G401.6 (cell line): ENCODE measurements at regions not wholly inside any gene's neighbourhood (a gene's known extent, or its start where the extent isn't known, plus 50 kb on each side); places are given as distances from the start of the nearest gene placed in this dataset.

Experiments used
- FAIRE-seq: peaks from 2 replicates; lab custom pipeline; 2012; peaks lifted over from hg19 to GRCh38; lab: Jason Lieb, UNC

DNA sequence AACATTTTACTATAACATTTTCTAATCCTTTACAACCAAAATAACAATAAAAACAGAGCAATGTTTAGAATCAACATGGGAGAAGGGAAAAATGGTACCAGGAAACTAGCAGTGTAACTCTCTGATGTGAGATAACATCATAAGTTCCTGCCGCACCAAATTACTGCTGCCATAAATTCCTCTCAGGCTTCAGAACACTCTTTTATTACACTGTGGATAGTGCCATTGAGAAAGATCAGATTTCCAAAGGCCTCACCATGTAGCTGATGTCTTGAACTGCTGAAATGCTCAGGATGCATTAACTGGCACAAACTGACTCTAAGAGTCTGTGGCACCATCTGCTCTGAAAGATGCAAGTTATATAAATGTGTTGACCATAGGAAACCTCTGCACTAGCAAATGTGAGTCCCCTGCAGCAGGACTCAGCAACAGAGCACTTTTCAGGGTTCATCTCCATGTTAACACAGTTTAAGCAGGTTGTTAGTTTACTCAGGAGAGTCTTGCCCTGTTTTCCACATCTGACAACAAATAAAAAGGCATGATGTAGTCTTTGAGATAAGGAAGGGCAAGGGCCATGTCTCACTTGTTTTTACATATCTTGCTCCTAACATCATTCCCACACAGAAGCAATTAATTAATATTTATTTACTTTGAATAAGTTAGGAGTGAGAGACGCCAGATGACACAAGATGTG lies 218.1 kb downstream of the CETN3 start:
- FAIRE-seq = no peak

DNA sequence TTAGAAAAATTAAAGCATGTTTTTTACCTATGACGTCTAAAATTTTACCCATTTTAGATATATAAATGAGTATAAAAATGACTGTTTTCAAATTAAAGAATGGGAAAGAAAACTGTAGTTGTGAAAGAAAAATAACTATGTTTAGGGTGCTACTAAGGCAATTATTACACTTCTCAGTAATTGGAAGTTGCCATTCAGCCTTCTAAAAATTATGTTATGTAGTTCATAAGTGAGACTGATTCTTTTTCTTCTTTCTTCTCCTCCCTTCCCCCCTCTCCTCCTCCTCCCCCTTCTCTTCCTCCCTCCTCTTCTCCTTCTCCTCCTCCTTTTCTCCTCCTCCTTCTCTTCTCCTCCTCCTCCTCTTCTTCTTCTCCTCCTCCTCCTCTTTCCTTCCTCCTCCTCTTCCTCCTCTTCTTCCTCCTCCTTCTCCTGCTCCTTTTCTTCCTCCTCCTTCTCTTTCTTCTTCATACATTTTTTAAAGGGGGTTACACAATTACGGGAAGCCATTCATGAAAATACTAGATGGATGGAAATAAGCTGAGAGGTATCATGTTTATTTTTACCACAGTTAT lies 223.6 kb downstream of the CETN3 start:
- FAIRE-seq = no peak

DNA sequence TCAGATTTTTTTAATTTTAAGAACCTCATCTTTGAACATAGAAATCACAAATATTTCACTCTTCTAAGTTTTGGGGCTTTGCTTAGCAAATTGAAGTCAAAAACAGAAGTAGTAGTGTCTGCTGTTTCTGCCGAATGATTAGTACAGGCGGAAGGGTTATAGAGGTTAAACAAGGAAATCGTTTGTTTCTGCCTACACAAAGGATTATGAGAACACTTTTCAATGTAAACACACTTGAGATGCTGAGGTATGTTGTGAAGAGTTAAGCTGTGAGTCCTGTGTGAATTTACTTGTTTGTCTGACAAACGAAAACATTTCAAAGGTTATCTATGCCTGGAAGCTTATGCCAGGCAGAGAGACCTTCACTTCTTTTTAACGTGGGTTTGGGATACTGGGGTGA lies 224.8 kb downstream of the CETN3 start:
- FAIRE-seq = no peak

DNA sequence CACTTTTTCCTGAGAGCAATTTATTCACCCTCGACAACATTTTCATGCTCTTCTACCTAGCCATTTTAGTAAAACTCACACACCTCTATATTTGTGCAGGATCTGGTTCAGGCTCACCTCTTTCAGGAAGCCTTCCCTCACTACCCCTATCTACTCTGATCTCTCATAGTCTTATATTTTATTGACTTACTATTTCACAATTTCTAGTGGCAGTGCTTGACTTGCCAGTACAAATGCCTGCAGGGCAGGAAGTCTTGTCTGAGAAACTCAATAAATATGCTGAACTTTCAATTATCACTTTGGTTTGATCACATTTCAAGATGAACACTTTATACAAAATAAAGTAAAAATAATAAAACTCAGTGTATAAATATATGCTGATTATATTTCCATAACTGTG lies 226.8 kb downstream of the CETN3 start:
- FAIRE-seq = no peak

DNA sequence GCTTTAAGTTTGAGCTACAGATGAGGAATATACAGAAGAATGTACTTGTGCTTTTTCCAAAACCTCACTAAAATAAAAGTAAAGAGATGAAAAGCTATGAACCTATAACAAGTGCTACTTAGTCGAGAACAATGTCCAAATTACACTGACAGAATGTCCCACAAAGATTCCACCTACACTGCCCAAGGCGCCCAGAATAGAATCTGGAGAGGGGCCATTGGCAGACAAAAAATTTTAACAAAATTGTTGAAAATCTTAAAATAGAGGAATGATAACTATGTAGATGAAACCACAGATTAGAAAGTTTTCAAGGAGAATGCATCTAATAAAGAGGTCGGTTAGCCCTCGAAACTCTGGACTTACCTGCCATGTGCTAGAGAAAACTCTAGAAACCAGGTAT lies 235.3 kb downstream of the CETN3 start:
- FAIRE-seq = no peak

DNA sequence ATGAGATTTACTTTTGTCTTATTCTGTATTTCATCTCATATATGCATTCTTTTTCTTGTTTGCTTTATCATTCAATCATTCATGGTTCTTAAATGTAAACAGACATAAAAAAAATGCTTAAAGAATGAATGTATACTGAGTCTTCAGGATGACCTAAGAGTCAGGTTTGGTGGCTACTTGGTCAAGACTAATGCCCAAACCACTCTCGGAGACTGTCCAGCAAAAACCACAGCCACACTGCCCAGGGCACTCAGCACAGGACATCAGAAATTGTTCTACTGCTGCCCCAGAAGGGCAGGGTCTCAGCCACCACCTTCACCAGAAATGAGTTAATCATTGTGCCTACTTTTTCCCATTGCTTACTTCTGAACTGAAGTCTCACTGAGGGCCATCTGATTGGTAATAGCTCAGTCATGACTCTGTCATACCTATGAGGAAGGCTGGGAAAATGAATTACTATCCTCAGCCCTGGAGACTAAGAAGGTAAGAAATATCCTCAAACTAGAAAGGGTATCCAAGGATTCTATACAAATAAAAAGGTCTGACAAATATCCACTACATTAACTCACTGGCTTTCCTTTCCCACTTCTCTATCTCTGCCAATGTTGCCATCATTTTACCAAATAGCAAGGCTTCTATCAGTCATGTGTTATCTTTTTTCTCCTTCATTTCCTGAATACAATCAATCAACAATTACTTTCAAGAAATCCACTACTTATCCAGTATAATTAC lies 236.1 kb downstream of the CETN3 start:
- no peak for FAIRE-seq

DNA sequence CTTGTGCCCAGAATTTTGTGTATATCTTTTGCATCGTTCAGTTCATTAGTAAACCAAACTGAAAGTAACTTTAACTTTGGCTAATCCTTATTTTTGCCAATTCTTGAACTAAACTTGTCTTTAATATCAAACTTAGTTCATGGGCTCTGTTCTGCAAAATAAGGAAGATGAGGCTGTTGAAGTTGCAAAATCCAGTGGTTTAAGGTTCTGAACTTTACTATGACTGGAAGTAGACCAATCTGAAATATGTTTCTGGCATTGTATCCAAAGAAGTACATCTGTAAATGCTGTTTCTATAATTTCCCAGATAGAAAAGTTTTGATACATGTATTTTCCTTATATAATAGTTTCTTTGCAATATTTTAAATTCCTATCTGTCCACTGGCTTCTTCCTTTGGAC lies 238.1 kb downstream of the CETN3 start:
- no peak for FAIRE-seq

DNA sequence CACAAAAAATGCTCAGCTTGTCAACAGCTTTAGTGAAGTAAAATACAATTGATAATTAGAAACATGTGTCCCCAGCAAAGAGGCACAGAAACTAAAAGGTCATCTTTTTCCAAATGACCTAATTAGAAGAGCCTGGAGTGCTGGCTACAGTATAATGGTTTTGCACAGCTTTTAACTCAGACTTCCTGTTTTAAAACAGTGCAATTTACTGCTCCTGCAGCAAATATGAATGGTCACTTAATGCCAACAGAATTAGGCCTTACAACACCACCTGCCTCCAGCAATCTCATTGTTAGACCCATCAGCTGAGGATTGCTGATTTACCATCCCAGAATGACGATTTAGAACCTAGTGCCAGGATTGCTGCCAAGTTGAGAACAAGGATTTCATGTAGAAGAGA lies 239.3 kb downstream of the CETN3 start:
- FAIRE-seq = no peak

DNA sequence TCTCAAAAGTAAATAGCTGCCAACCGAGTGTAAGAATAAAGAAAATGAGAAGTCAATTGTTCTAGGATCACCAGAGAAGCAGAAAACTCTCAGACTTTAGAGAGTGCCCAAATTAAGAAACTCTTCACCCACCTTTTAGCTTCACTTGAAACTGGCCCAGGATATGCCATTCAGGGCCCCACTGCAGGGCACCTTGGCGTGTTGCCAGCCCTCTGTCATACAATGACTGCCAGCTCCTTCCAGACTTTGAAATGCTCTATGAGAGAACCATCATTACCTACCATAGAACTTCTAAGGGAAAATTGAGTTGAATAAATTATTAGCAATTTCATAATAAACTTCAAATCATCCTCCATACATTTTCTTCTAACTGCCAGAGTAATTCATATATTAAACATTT lies 240.5 kb downstream of the CETN3 start:
- no peak for FAIRE-seq

DNA sequence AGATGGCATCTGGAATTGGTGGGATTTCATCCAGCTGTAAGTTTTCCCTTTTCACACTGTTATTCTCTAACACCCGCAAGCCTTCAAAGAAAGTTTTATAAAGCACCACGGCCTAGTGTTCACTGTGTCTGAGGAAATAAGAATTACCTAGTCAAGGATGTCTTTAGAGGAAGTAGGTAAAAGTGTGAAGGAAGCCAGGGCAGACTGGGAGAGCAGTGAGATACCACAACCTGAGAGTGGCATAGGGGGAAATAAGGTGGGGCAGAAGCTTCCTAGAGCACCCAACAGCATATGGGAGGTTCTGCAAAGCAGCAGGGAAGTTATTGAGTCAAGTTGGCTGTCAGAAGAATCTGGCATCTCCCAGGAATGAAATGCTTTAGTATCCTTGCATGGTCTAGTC lies 241.2 kb downstream of the CETN3 start:
- FAIRE-seq = no peak

DNA sequence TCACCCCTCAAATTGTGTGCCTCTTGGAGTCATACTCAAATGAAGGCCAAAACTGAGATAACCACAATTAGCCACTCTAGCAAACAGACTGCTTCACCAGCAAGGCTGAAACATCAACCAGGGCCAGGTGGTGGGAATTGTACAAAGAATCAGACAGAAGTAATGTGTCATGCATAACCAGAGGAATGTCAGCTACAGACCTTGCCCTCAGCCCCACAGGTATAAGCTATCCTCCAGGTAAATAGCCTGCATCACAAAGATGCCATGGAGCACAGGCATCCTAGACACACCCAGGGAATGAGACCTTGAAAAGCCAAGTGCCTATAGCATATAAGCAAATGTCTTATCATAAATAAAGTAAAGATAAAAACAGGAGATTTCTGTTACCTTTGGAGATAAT lies 242.7 kb downstream of the CETN3 start:
- FAIRE-seq = no peak

DNA sequence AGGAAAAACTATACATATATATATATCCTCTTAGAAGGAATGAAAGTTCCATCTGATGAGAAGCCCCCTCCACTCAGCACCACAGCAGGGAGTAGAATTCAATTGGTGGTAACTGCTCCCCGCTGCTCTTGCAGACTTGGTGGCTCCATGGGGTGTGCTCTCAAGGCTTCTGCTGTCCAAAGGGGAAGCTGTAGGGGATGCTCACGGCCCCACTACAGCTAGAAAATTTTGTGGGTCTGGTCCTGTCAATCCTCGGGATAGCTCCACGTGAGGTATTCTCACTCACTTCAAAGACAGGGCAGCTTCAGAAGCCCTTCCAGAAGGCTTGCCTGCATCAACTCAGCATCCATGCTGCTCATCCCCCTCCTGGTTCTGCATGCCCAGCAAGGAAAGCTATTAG lies 247.2 kb downstream of the CETN3 start:
- FAIRE-seq = no peak

DNA sequence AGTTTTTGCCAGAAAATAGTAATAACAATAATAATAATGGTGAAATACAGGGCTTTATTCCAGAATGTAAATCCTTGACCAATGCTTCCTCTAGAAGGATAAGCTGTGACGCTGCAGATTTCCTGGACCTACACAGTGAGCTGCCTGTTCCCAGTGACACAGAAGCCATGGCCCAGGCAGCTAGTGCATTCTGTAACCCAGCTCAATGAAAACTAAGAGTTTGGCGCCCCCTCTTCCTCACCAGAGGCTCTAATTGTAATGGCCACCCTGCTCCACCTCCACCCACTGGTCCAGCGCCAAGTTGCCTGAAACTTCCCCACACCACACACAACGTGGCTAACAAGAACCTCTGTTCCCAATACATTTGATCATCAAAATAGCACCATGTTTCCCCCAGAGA lies 248.1 kb downstream of the CETN3 start:
- FAIRE-seq = no peak

DNA sequence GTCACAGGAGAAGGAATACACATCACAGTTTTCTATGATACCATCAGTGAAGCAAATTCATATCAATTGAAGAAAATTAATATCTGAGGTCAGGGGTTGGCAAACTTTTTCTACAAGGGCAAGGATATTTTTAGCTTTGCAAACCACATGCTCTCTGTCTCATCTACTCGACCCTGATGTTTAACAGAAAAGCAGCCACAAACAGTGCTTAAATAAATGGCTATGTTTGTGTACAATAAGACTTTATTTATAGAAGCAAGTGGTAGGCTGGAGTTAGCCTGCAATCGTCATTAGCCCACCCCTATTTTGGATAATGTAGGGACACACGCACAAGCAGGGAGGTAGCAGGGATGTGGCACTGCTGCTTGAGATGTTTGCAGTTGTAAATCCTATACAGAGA lies 251.4 kb downstream of the CETN3 start:
- no peak for FAIRE-seq

DNA sequence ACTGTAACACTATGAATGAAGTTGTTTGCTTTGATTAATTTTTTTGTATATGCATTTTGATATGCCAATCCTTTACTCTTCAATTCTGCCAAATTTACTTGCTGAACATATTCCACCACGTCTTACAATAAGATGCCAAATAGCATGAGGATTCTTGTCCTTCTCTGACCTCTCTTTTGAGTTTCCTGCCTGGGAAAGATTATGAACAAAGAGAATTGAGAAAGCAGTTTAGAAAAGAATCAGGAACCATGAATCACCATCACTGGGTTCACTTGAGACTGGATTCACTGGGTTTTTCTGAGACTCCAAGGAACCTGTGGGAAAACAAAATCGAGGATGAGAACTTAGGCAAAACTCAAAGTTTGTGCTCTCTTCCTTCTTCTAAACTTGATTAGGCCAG lies 256.5 kb downstream of the CETN3 start:
- FAIRE-seq = no peak

DNA sequence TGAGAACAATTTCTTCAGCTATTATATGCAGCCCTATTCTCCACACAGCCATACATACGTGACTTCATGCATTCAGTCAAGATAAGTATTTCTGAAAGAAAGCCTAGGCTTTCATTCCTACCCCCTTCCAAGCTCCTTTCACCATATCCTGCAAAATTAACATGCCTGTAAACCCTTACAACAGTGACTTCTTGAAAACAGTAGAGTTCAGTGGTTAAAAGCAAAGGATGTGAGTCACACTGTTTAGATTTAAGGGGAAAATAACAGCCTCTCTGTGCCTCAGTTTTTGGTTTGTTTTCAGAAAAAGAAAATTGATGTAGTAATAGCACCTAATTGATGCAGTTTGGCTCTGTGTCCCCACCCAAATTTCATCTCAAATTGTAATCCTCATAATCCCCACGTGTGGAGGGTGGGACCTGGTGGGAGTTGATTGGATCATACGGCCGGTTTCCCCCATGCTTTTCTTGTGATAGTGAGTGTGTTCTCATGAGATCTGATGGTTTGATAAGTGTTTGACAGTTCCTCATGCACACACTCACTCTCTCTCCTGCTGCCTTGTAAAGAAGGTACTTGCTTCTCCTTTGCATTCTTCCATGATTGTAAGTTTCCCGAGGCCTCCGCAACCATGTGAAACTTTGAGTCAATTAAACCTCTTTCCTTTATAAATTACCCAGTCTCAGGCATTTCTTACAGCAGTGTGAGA lies 264.8 kb downstream of the CETN3 start:
- FAIRE-seq = no peak

DNA sequence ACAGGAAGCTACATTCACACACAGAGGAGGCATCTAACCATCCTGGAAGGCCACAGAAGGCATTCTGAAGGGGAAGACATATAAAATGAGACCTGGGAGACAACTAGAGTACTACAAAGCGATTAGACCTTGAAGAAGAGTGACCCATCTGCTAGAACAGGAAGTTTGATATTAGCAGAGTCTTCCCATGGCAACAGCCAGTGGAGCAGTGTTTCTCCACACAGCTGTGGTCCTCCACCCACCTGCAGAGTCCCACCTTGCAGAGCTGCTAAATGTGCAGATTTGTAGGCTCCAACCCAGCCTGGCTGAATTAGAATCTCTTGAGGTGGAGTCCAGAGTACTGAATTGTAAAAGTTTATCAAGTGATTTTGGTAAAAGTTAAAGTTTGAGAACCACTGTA lies 267.0 kb downstream of the CETN3 start:
- no peak for FAIRE-seq

DNA sequence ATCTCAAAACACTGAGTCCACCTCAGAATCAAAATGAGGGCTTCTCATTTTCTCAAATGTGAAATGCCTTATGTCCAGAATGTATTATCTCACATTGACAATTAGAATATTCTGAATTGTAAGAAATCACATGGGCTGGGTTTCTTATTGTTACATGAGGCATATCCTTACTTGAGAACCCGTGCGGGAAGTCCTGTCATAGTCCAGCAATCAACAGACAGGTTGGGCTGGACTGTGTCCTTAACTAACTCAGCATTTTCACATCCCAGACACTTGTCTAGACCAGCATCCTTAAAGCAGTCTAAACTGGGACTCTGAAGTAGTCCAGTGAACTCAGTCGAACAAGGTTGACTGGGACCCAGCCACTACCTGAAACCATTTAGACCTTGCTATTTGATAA lies 267.6 kb downstream of the CETN3 start:
- no peak for FAIRE-seq

DNA sequence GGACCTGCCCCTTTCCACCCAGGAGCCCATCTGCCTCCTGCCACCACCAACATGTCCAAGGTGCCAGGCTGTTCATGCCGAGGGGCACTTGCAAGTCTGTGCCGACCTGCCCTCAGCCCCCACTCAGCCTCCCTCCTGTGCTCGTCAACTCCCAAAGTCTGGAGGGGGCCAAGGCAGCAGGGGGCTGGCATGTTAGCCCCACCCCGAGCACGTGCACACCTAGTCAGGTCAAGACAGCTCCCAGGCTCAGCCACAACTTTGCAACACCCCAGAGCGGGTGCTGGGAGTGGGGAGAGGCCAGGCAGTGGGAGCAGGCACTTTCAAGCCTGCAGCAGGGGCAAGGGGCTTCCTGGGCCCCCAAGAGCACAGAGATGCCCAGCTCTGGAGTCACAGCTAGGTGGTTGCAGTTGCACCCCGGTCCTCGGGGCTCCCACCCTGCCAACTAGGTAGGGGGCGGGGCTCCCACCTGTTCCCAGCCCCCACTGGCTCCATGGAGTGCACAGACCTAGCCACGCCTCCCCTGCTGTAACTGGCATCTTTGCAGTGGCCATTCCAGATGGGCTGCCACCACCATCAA lies 272.5 kb downstream of the CETN3 start:
- no peak for FAIRE-seq

DNA sequence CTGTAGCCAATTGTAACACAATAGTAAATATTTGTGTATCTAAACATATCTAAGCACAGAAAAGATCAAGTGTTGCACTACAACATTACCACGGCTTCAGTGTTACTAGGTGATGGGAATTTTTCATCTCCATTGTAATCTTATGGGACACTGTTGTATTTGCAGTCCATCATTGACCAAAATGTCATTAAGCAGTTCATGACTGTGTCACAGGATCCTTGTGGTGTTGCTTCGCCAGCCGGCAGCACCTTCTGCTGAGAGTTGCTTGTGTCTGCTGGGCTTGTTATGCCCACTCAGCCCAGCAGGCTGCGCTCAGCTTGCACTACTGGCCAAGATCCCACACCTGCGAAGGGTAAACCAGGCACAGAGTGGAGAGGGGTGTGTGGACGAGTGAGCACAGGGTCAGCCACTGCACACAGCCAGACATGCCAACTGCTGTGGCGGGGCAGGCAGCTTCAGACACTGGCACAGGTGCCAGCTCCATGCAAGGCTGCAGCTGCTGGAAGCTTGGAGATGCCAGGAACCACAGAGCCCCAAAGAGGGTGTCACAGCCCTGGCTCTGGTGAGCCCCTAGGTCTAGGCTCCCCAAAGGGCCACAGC lies 273.7 kb downstream of the CETN3 start:
- FAIRE-seq = no peak

DNA sequence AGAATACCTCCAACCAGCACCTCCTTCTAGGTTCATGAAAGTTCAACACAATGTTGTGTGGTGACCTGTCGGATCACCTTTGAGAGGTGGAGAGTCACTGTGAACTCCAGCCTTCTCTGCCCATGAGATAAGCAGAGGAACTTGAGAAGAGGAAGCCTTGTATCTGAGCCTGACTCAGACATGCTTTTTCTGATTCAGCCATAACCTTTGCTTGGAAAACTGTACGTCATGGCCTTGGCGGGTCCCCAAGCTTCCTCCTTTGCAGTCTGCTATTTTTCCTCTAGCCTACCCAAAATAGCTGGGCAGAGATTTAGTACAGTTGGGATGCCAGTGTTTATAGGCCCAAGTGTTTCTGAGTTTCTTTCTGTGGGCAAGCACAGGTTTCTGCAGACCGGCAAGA lies 274.7 kb downstream of the CETN3 start:
- no peak for FAIRE-seq

DNA sequence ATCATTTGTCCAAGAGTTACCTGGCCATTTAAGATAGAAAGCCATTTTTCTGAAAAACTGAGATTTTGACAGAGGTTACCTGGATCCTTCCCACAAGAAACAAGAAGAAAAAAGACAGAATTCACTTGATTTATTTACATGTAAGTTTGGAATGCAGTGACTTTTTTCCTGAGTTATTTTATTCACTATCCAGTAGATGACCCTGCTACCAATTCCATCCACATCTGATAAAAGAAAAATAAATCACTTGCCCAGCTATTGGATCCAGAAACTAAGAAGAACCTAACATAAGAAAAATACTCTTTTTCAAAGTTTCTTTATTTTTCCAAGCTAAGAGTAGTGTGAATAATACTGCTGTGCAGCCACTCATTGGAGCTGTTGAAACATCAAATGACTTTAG lies 275.2 kb downstream of the CETN3 start:
- FAIRE-seq = no peak

DNA sequence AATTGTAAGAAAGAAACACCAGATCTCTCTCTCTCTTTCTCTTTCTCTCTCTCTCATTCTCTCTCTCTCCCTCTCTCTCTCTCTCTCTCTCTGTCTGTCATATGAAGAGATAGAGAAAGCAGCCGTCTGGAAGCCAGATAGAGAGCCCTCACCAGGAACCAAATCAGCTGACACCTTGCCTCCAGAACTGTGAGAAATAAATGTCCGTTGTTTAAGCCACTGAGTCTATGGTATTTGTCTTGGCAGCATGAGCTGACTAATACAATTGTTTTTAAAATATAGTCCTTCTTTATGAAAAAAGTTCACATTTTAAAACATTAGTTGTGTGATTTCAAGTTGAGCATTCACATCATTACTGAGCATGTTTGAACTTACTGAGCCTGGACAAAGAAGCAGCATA lies 275.6 kb downstream of the CETN3 start:
- FAIRE-seq = no peak
